ENCODE measurements at regions not wholly inside any gene's neighbourhood (a gene's known extent, or its start where the extent isn't known, plus 50 kb on each side); places are given as distances from the start of the nearest gene placed in this dataset.
A peak's percentile ranks its signal among the peaks of the same experiment; 100 is the strongest.

DNA sequence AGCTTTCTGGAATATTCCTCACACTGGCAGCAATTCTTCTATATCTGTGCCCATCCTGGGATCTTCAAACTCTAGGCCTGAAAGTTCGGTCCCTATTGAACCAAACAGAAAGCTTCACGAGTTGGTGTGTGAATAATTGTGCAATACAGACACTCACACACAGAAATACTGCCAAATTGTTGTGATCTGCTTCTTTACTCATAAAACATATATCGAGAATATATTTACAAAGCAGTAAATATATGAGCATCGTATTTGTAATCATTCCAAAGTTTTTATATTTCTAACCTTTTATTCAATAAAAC is 56.6 kb upstream of the BEX4 start:
- Histone ChIP-seq H3K27me3 (ENCODE audit: insufficient read depth, poor library complexity, severe bottlenecking) (no peaks in the 10 kb centered on the region), H3K27ac (replicated peaks) (peak overlapping the region; percentile 51), H3K4me3 (replicated peaks; ENCODE audit: insufficient read depth, low read length) (no peak overlapping the region)
- peak in 1 of 2 experiments; percentile 11 for DNase-seq (ENCODE audit: low read depth in 1 of 2, low spot score in 1 of 2)
- no peak for TF ChIP-seq GABPA (IDR thresholded peaks at IDR 0.05; ENCODE audit: low read depth)
- TF ChIP-seq, protein P1, sequence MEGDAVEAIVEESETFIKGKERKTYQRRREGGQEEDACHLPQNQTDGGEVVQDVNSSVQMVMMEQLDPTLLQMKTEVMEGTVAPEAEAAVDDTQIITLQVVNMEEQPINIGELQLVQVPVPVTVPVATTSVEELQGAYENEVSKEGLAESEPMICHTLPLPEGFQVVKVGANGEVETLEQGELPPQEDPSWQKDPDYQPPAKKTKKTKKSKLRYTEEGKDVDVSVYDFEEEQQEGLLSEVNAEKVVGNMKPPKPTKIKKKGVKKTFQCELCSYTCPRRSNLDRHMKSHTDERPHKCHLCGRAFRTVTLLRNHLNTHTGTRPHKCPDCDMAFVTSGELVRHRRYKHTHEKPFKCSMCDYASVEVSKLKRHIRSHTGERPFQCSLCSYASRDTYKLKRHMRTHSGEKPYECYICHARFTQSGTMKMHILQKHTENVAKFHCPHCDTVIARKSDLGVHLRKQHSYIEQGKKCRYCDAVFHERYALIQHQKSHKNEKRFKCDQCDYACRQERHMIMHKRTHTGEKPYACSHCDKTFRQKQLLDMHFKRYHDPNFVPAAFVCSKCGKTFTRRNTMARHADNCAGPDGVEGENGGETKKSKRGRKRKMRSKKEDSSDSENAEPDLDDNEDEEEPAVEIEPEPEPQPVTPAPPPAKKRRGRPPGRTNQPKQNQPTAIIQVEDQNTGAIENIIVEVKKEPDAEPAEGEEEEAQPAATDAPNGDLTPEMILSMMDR (IDR thresholded peaks at IDR 0.05; ENCODE audit: insufficient read depth, low read length): no peak
- no peak for TF ChIP-seq POLR2AphosphoS5 (IDR thresholded peaks at IDR 0.05; ENCODE audit: low read depth)
- no peak for TF ChIP-seq SPI1 (IDR thresholded peaks at IDR 0.05; ENCODE audit: borderline replicate concordance, low read depth)
- TF ChIP-seq, protein P2, sequence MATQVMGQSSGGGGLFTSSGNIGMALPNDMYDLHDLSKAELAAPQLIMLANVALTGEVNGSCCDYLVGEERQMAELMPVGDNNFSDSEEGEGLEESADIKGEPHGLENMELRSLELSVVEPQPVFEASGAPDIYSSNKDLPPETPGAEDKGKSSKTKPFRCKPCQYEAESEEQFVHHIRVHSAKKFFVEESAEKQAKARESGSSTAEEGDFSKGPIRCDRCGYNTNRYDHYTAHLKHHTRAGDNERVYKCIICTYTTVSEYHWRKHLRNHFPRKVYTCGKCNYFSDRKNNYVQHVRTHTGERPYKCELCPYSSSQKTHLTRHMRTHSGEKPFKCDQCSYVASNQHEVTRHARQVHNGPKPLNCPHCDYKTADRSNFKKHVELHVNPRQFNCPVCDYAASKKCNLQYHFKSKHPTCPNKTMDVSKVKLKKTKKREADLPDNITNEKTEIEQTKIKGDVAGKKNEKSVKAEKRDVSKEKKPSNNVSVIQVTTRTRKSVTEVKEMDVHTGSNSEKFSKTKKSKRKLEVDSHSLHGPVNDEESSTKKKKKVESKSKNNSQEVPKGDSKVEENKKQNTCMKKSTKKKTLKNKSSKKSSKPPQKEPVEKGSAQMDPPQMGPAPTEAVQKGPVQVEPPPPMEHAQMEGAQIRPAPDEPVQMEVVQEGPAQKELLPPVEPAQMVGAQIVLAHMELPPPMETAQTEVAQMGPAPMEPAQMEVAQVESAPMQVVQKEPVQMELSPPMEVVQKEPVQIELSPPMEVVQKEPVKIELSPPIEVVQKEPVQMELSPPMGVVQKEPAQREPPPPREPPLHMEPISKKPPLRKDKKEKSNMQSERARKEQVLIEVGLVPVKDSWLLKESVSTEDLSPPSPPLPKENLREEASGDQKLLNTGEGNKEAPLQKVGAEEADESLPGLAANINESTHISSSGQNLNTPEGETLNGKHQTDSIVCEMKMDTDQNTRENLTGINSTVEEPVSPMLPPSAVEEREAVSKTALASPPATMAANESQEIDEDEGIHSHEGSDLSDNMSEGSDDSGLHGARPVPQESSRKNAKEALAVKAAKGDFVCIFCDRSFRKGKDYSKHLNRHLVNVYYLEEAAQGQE (IDR thresholded peaks at IDR 0.05; ENCODE audit: insufficient replicate concordance, low read depth): no peak

DNA sequence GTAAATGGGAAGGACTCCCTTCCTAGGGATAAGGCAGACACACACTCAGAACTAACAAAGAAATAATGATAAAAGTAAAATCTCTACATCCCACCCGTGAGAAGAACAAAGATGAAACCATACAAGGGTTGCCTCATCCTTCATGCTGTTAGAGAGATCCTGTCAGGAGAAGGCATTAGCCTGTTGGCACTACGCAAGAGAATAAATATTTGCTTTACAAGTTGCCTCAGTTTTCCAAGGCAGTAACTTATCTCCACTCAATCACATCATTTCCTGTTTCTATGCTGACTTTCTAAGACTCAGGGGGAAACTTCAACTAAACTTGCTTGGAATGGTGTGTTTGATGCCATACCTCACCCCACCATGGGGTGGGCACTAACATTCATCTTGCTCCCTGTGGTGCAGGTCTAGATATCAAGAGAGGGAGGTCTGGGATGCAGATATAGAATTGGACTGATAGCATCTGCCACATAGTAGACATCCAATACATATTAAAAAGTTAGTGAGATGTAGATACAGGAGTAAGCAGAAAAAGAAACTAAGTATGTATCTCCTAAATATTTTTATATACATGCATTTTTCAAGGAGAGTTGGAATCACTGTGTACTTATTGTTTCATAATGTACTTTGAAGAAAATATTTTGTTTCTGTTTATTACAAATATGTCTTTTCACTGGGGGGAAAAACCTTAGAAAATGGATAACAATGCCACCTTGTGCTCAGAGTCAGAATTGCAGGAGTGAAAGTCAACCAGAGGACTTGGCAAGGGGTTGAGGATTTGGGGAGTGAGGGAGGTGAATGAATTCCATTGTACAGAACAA is 57.2 kb upstream of the BEX4 start:
- H3K4me3 ChIP-seq (replicated peaks; ENCODE audit: insufficient read depth, low read length): no peak overlapping the region
- peak; percentile 14 to 61 for DNase-seq (ENCODE audit: low read depth in 1 of 2, low spot score in 1 of 2)
- H3K27ac ChIP-seq (replicated peaks): peak overlapping the region; percentile 51
- TF ChIP-seq, protein P2 (IDR thresholded peaks at IDR 0.05; ENCODE audit: insufficient replicate concordance, low read depth): no peak
- TF ChIP-seq, protein P1 (IDR thresholded peaks at IDR 0.05; ENCODE audit: insufficient read depth, low read length): no peak
- TF ChIP-seq SPI1 (IDR thresholded peaks at IDR 0.05; ENCODE audit: borderline replicate concordance, low read depth) (no peak), POLR2AphosphoS5 (IDR thresholded peaks at IDR 0.05; ENCODE audit: low read depth) (no peak), GABPA (IDR thresholded peaks at IDR 0.05; ENCODE audit: low read depth) (no peak)
- no peaks in the 10 kb centered on the region for H3K27me3 ChIP-seq (ENCODE audit: insufficient read depth, poor library complexity, severe bottlenecking)

DNA sequence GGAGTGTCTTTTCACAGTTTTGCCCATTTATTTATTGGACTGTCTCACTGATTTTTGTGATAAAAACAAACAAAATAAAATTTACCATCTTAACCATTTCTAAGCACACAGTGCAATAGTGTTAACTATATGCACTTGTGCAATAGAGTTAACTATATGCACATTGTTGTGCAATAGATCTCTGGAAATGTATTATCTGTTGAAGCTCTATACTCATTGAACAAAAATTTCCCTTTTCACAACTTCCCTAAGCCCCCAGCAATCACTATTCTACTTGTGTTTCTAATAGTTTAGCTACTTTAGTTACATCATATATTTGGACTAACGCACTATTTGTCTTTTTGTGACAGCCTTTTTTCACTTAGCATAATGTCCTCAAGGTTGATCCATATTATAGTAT is 59.7 kb upstream of the BEX4 start:
- TF ChIP-seq, protein P1 (IDR thresholded peaks at IDR 0.05; ENCODE audit: insufficient read depth, low read length): no peak
- TF ChIP-seq, protein P2 (IDR thresholded peaks at IDR 0.05; ENCODE audit: insufficient replicate concordance, low read depth): no peak
- TF ChIP-seq POLR2AphosphoS5 (IDR thresholded peaks at IDR 0.05; ENCODE audit: low read depth) (no peak), GABPA (IDR thresholded peaks at IDR 0.05; ENCODE audit: low read depth) (no peak), SPI1 (IDR thresholded peaks at IDR 0.05; ENCODE audit: borderline replicate concordance, low read depth) (no peak)
- no peak overlapping the region for H3K4me3 ChIP-seq (replicated peaks; ENCODE audit: insufficient read depth, low read length)
- peak overlapping the region; percentile 34 for H3K27ac ChIP-seq (replicated peaks)
- no peaks in the 10 kb centered on the region for H3K27me3 ChIP-seq (ENCODE audit: insufficient read depth, poor library complexity, severe bottlenecking)
- peak in 1 of 2 experiments; percentile 14 for DNase-seq (ENCODE audit: low read depth in 1 of 2, low spot score in 1 of 2)
